ENCODE measurements at regions not wholly inside any gene's neighbourhood (a gene's known extent, or its start where the extent isn't known, plus 50 kb on each side); places are given as distances from the start of the nearest gene placed in this dataset.

DNA sequence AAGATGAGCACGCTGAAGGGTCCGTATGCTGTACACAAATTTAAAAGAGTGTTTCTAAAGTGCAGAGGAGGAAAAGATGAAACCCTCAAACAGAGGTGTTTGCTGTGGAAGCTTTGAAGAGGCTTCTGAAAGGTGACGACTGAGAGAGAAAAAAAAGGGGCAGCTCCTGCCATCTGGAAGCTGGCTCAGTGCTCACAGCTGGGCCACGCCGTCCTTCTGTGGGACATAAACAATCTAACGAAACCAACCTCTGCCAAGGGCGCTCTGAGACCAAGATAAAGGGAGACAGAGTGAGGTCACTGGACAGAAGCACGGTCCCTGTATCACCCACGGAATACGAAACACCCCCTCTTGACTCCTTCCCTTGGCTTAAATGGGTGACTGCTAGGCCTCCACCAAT lies 96.3 kb upstream of the SLC6A6 start:
- Histone ChIP-seq H3K79me2 (ENCODE audit: low read length) (no peaks in the 10 kb centered on the region), H3K9me2 (replicated peaks; ENCODE audit: insufficient read depth, low read length) (no peaks in the 10 kb centered on the region), H3K27me3 (replicated peaks; ENCODE audit: insufficient read depth, low read length) (peaks cover 23% of the 10 kb centered on the region; the same call in 1 of the 2 replicates), H4K20me1 (ENCODE audit: insufficient read depth, low read length) (no peaks in the 10 kb centered on the region), H3K27ac (ENCODE audit: low read length) (no peak overlapping the region), H3K36me3 (replicated peaks; ENCODE audit: insufficient read depth, low read length) (no peaks in the 10 kb centered on the region), H2AFZ (ENCODE audit: low read length) (no peak overlapping the region), H3F3A (ENCODE audit: insufficient read depth, low read length) (no peaks in the 10 kb centered on the region), H3K9ac (ENCODE audit: low read length) (no peak overlapping the region), H3K4me2 (ENCODE audit: low read depth, low read length) (no peak overlapping the region), H3K4me1 (ENCODE audit: low read length) (no peaks in the 10 kb centered on the region), H3K9me3 (replicated peaks; ENCODE audit: insufficient read depth, low read length) (no peaks in the 10 kb centered on the region), H3K4me3 (ENCODE audit: low read length) (no peak overlapping the region)
- TF ChIP-seq EZH2 (optimal IDR thresholded peaks at IDR 0.05; ENCODE audit: low read depth, low read length) = no peak
- TF ChIP-seq EZH2phosphoT487 (IDR thresholded peaks at IDR 0.05; ENCODE audit: low read length) = no peak
- TF ChIP-seq, protein P1, sequence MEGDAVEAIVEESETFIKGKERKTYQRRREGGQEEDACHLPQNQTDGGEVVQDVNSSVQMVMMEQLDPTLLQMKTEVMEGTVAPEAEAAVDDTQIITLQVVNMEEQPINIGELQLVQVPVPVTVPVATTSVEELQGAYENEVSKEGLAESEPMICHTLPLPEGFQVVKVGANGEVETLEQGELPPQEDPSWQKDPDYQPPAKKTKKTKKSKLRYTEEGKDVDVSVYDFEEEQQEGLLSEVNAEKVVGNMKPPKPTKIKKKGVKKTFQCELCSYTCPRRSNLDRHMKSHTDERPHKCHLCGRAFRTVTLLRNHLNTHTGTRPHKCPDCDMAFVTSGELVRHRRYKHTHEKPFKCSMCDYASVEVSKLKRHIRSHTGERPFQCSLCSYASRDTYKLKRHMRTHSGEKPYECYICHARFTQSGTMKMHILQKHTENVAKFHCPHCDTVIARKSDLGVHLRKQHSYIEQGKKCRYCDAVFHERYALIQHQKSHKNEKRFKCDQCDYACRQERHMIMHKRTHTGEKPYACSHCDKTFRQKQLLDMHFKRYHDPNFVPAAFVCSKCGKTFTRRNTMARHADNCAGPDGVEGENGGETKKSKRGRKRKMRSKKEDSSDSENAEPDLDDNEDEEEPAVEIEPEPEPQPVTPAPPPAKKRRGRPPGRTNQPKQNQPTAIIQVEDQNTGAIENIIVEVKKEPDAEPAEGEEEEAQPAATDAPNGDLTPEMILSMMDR (IDR thresholded peaks at IDR 0.05; ENCODE audit: low read length) = no peak
- DNase-seq = no peak

DNA sequence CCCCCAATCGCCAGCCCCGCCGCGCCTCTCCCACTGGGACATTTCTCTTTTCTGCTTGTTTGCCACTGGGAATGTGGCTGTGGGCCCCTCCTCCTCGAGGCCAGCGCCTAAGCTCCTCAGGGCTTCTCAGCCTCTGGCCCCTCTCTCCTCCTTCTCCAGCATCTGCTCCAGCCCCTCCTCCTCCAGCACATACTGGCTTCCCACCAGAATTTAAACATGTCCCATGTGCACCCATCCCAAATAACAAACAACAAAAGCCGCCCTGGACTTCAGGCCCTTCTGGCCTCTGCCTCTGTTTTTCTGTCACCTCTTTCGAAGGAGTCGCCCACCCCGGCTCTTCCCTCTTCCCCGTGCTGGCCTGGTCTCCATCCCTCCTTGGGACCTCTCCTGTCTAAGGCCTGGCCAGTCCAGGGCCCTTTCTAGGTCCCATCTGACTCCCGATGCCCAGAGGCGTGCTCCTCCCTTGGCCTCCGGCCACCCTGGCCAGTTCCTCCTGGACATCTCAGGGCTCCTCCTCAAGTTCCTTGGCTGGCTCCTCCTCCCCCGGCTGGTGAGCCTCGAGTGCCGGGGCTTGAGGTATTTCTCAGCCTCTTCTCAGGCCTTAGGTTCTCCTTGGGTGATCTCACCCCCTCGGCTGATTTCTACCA lies 94.6 kb upstream of the SLC6A6 start:
- Histone ChIP-seq H3K36me3 (replicated peaks; ENCODE audit: insufficient read depth, low read length) (no peaks in the 10 kb centered on the region), H3F3A (ENCODE audit: insufficient read depth, low read length) (no peaks in the 10 kb centered on the region), H2AFZ (ENCODE audit: low read length) (no peak overlapping the region), H4K20me1 (ENCODE audit: insufficient read depth, low read length) (no peaks in the 10 kb centered on the region), H3K9ac (ENCODE audit: low read length) (no peak overlapping the region), H3K9me2 (replicated peaks; ENCODE audit: insufficient read depth, low read length) (no peaks in the 10 kb centered on the region), H3K4me3 (ENCODE audit: low read length) (no peak overlapping the region), H3K27me3 (replicated peaks; ENCODE audit: insufficient read depth, low read length) (peaks cover 23% of the 10 kb centered on the region; the same call in 1 of the 2 replicates), H3K79me2 (ENCODE audit: low read length) (no peaks in the 10 kb centered on the region), H3K9me3 (replicated peaks; ENCODE audit: insufficient read depth, low read length) (no peaks in the 10 kb centered on the region), H3K4me2 (ENCODE audit: low read depth, low read length) (no peak overlapping the region), H3K27ac (ENCODE audit: low read length) (no peak overlapping the region), H3K4me1 (ENCODE audit: low read length) (no peaks in the 10 kb centered on the region)
- no peak for TF ChIP-seq EZH2phosphoT487 (IDR thresholded peaks at IDR 0.05; ENCODE audit: low read length)
- TF ChIP-seq EZH2 (optimal IDR thresholded peaks at IDR 0.05; ENCODE audit: low read depth, low read length) = no peak
- TF ChIP-seq, protein P1 (IDR thresholded peaks at IDR 0.05; ENCODE audit: low read length) = no peak
- no peak for DNase-seq

DNA sequence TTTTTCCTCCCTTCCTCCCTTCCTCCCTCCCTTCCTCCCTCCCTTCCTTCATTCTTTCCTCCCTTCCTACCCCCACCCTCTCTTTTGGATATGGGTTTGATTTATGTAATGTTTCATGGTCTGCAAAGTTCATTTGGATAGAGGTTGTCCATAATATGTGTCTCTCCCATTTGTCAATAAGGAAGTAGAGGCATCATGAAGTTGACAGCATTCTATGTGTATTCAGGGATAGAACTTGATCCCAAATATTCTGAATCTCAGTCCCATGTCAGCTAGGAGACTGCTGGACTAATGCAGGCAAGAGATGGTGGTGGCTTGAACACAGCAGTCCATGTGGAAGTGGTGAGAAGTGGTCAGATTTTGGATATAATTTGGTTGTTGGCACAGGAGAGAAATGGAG lies 90.7 kb upstream of the SLC6A6 start:
- peaks cover 53% of the 10 kb centered on the region for H3K27me3 ChIP-seq (replicated peaks; ENCODE audit: insufficient read depth, low read length)
- H3K36me3 ChIP-seq (replicated peaks; ENCODE audit: insufficient read depth, low read length) = no peaks in the 10 kb centered on the region
- TF ChIP-seq EZH2phosphoT487 (IDR thresholded peaks at IDR 0.05; ENCODE audit: low read length) = no peak
- TF ChIP-seq, protein P1 (IDR thresholded peaks at IDR 0.05; ENCODE audit: low read length) = no peak
- TF ChIP-seq EZH2 (optimal IDR thresholded peaks at IDR 0.05; ENCODE audit: low read depth, low read length) = no peak
- H2AFZ ChIP-seq (ENCODE audit: low read length) = no peak overlapping the region
- no peak overlapping the region for H3K4me2 ChIP-seq (ENCODE audit: low read depth, low read length)
- no peak overlapping the region for H3K9ac ChIP-seq (ENCODE audit: low read length)
- no peaks in the 10 kb centered on the region for H3K9me3 ChIP-seq (replicated peaks; ENCODE audit: insufficient read depth, low read length)
- no peaks in the 10 kb centered on the region for H3K4me1 ChIP-seq (ENCODE audit: low read length)
- no peaks in the 10 kb centered on the region for H3K79me2 ChIP-seq (ENCODE audit: low read length)
- no peaks in the 10 kb centered on the region for H3K9me2 ChIP-seq (replicated peaks; ENCODE audit: insufficient read depth, low read length)
- no peak overlapping the region for H3K4me3 ChIP-seq (ENCODE audit: low read length)
- DNase-seq = no peak
- H4K20me1 ChIP-seq (ENCODE audit: insufficient read depth, low read length) = no peaks in the 10 kb centered on the region
- no peaks in the 10 kb centered on the region for H3F3A ChIP-seq (ENCODE audit: insufficient read depth, low read length)
- no peak overlapping the region for H3K27ac ChIP-seq (ENCODE audit: low read length)

All from MM.1S (cell line).